Epithelial cell of proximal tubule (primary cell): ENCODE measurements at regions not wholly inside any gene's neighbourhood (a gene's known extent, or its start where the extent isn't known, plus 50 kb on each side); places are given as distances from the start of the nearest gene placed in this dataset.

Experiments
- DNase-seq: peaks from one replicate; pipeline ENCODE4 v3.0.0-alpha.2; 2011; ENCODE audit warnings: low read depth
- H3K4me3 ChIP-seq: 2 replicates; pipeline ENCODE4 v1.5.1; 2011; ENCODE audit warnings: low read depth, mild to moderate bottlenecking, low read length
- CTCF ChIP-seq: conservative IDR thresholded peaks from 2 replicates; pipeline ENCODE4 v1.5.1; 2012; ENCODE audit warnings: low read depth, mild to moderate bottlenecking, low read length

GRCh38 chr6:145318952-145319351 lies 416.4 kb downstream of the EPM2A start:
- DNase-seq = no peak
- TF ChIP-seq CTCF = no peak
- no peak overlapping the region for H3K4me3 ChIP-seq

GRCh38 chr6:145319605-145320004 lies 415.7 kb downstream of the EPM2A start:
- no peak overlapping the region for H3K4me3 ChIP-seq
- DNase-seq = no peak
- TF ChIP-seq CTCF = no peak

- TF ChIP-seq CTCF = no peak
- DNase-seq = no peak
- no peak overlapping the region for H3K4me3 ChIP-seq
Observed at GRCh38 chr6:145323646-145324045, 411.7 kb downstream of the EPM2A start.

- TF ChIP-seq CTCF = no peak
- no peak for DNase-seq
- H3K4me3 ChIP-seq = no peak overlapping the region
Observed at GRCh38 chr6:145327586-145327985, 407.7 kb downstream of the EPM2A start.

GRCh38 chr6:145329257-145329656 lies 406.1 kb downstream of the EPM2A start:
- TF ChIP-seq CTCF = no peak
- H3K4me3 ChIP-seq = no peak overlapping the region
- DNase-seq = no peak

GRCh38 chr6:145331066-145331465 lies 404.3 kb downstream of the EPM2A start:
- no peak for DNase-seq
- TF ChIP-seq CTCF = no peak
- no peak overlapping the region for H3K4me3 ChIP-seq

- no peak for TF ChIP-seq CTCF
- DNase-seq = no peak
- no peak overlapping the region for H3K4me3 ChIP-seq
Observed at GRCh38 chr6:145332011-145332410, 403.3 kb downstream of the EPM2A start.
